A673 (cell line): ENCODE measurements at regions not wholly inside any gene's neighbourhood (a gene's known extent, or its start where the extent isn't known, plus 50 kb on each side); places are given as distances from the start of the nearest gene placed in this dataset.

Experiments
- EZH2 ChIP-seq: fragments of 200-600 bp; sonication (generic); IDR thresholded peaks from 2 replicates; pipeline ENCODE4 v1.6.1; 2017; ENCODE audit warnings: borderline replicate concordance, low read depth, mild to moderate bottlenecking, mixed read lengths, antibody characterized with exemption, low read length; ENCODE audit not compliant: poor library complexity, severe bottlenecking
- TF ChIP-seq, protein P1 (sequence below): fragments of 300-800, 200-600 bp; sonication (generic); conservative IDR thresholded peaks from 2 replicates; pipeline ENCODE4 v1.5.1; 2017; ENCODE audit warnings: low read depth, mild to moderate bottlenecking, antibody characterized with exemption, low read length, moderate library complexity, mixed read lengths

- TF ChIP-seq, protein P1, sequence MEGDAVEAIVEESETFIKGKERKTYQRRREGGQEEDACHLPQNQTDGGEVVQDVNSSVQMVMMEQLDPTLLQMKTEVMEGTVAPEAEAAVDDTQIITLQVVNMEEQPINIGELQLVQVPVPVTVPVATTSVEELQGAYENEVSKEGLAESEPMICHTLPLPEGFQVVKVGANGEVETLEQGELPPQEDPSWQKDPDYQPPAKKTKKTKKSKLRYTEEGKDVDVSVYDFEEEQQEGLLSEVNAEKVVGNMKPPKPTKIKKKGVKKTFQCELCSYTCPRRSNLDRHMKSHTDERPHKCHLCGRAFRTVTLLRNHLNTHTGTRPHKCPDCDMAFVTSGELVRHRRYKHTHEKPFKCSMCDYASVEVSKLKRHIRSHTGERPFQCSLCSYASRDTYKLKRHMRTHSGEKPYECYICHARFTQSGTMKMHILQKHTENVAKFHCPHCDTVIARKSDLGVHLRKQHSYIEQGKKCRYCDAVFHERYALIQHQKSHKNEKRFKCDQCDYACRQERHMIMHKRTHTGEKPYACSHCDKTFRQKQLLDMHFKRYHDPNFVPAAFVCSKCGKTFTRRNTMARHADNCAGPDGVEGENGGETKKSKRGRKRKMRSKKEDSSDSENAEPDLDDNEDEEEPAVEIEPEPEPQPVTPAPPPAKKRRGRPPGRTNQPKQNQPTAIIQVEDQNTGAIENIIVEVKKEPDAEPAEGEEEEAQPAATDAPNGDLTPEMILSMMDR: no peak
- no peak for TF ChIP-seq EZH2
Measured at GRCh38 chr12:124165695-124166094, 129.2 kb upstream of the RFLNA start.
